Muscle layer of colon (tissue), 2 donors: ENCODE measurements at regions not wholly inside any gene's neighbourhood (a gene's known extent, or its start where the extent isn't known, plus 50 kb on each side); places are given as distances from the start of the nearest gene placed in this dataset.

Source experiments
- H3K27ac ChIP-seq: one replicate; pipeline ENCODE4 v1.7.0; 2013; ENCODE audit warnings: low read depth, mild to moderate bottlenecking, low read length, moderate library complexity
- H3K27me3 ChIP-seq, 2 donors: one replicate each; pipeline ENCODE4 v1.7.0; 2013; ENCODE audit warnings: low read length in 2 of 2, mild to moderate bottlenecking in 2 of 2; ENCODE audit not compliant: insufficient read depth in 2 of 2, control insufficient read depth in 1 of 2
- H3K36me3 ChIP-seq: one replicate; pipeline ENCODE4 v1.7.0; 2013; ENCODE audit warnings: mild to moderate bottlenecking, low read length; ENCODE audit not compliant: insufficient read depth
- H3K4me1 ChIP-seq: one replicate; pipeline ENCODE4 v1.7.0; 2013; ENCODE audit warnings: mild to moderate bottlenecking, low read length; ENCODE audit not compliant: insufficient read depth
- H3K4me3 ChIP-seq, 2 donors: one replicate each; pipeline ENCODE4 v1.7.0; 2013; ENCODE audit warnings: low read length in 2 of 2, low read depth in 1 of 2, mild to moderate bottlenecking in 1 of 2, moderate library complexity in 1 of 2
- H3K9ac ChIP-seq: one replicate; pipeline ENCODE4 v1.7.0; 2013; ENCODE audit warnings: low read length
- H3K9me3 ChIP-seq: one replicate; pipeline ENCODE4 v1.7.0; 2013; ENCODE audit warnings: mild to moderate bottlenecking, low read length
- donor health status: abdominal sarcoma.
- donor health status: Adenocarcinoma of cecum.

DNA sequence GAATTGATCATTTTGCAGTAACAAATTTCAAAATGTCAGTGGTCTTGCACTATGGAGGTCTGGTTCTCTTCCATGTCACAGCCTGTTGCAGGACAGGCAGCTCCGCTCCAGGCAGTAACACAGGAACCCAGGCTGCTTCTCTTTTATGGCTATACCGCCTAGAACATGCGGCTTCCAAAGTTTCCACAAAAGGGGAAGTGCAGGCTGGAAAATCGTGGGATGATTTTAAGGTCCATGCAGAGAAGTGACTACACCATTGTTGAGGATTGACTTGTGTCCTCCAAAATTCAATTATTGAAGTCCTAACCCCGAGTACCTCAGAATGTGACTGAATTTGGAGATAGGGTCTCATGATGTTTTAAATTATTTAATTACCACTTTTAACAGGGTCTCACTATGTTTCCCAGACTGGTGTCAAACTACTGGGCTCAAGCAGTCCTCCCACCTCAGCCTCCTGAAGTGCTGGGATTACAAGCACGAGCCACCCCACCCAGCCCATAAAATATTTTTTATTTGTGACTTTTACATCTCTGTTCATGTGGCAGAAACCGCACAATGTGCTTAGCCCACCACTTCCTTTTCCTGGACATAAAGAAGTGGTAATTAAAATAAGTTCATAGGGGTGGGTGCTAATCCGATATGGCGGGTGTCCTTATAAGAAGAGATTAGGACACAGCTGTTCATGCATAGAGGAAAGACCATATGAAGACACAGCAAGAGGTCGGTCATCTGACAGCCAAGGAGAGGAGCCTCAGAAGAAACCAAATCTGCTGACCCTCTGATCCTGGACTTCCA is 279.2 kb upstream of the RPL38 start:
- Histone ChIP-seq H3K4me3 (no peak overlapping the region), H3K36me3 (no peaks in the 10 kb centered on the region), H3K9me3 (no peaks in the 10 kb centered on the region), H3K27me3 (no peaks in the 10 kb centered on the region), H3K4me1 (no peaks in the 10 kb centered on the region), H3K9ac (no peak overlapping the region), H3K27ac (no peak overlapping the region)

DNA sequence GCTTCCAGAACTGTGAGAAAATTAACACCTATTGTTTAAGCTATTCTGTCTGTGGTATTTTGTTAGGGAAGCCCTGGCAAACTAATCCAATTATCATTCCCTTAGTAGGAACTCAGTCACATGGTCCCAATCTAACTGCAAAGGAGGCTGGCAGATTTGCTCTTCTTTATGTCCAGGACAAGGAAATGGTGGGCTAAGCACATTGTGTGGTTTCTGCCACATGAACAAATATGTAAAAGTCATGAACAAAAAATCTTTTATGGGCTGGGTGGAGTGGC is 278.6 kb upstream of the RPL38 start:
- no peaks in the 10 kb centered on the region for H3K36me3 ChIP-seq
- H3K4me3 ChIP-seq, result no peak overlapping the region
- H3K27ac ChIP-seq, result no peak overlapping the region
- no peaks in the 10 kb centered on the region for H3K4me1 ChIP-seq
- H3K9me3 ChIP-seq, result no peaks in the 10 kb centered on the region
- no peak overlapping the region for H3K9ac ChIP-seq
- H3K27me3 ChIP-seq, result no peaks in the 10 kb centered on the region

DNA sequence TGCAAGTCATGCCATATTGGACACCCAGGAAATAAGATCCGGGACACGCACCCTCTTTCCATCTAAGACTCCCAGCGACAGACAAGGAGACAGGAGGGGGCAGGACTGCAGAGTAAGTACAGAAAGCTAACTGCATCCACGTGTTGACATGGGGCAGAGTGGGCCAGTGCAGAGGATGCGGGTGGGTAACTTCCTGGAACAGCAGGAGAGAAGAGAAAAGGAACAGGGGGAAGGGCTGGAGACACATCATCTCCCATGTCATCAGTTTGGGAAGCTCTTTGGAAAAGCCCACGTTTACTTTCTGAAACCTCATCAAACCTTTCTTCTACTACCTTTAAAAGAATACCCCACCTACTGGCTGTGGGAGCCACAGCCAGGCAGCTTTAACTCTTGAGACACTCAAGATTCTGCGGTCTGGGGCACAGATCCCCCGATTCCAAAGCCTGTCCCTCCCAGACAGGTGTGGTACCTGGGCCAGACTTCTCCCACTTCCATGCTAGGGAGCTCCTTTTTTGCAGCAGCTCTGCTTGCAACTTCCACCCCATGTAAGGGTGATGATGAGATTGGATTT is 273.5 kb upstream of the RPL38 start:
- no peaks in the 10 kb centered on the region for H3K27me3 ChIP-seq

DNA sequence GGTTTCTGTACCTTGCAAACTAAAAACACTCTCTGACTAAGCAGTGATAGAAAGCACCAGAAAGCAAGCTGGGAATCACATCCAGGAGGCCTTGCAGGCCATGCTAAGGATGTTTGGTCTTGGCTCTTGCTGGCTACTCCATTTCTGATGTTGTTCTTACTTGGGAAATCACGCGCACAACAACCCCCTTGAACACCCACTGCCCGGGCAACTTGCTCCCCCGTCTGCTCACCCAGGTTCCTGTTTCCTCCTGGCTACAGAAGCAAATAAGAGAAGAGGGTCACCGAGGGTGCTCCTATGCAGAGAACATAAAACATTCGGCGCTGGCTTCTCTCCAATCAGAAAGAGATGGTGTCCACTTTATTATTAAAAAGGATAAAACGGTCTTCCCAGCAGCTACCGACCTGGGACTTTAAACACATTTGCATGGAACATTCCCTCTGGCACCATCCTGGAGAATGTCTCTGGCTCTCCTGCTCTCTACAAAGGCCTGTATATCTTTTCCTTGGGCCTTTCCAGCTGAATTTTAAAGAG is 271.2 kb upstream of the RPL38 start:
- no peaks in the 10 kb centered on the region for H3K4me1 ChIP-seq
- H3K4me3 ChIP-seq, result no peak overlapping the region
- no peak overlapping the region for H3K9ac ChIP-seq
- no peaks in the 10 kb centered on the region for H3K9me3 ChIP-seq
- H3K27ac ChIP-seq, result no peak overlapping the region
- H3K36me3 ChIP-seq, result no peaks in the 10 kb centered on the region
- no peaks in the 10 kb centered on the region for H3K27me3 ChIP-seq

More for the DNA sequence above, 273.5 kb upstream of the RPL38 start:
- Histone ChIP-seq H3K4me3 (no peak overlapping the region), H3K36me3 (no peaks in the 10 kb centered on the region), H3K9ac (no peak overlapping the region), H3K27ac (no peak overlapping the region), H3K4me1 (no peaks in the 10 kb centered on the region), H3K9me3 (no peaks in the 10 kb centered on the region)

- Histone ChIP-seq H3K4me3 (no peak overlapping the region), H3K4me1 (no peaks in the 10 kb centered on the region), H3K36me3 (no peaks in the 10 kb centered on the region), H3K9me3 (no peaks in the 10 kb centered on the region), H3K27me3 (no peaks in the 10 kb centered on the region), H3K27ac (no peak overlapping the region), H3K9ac (no peak overlapping the region)
These were observed 270.2 kb upstream of the RPL38 start for GRCh38 chr17:73933164-73933766.

DNA sequence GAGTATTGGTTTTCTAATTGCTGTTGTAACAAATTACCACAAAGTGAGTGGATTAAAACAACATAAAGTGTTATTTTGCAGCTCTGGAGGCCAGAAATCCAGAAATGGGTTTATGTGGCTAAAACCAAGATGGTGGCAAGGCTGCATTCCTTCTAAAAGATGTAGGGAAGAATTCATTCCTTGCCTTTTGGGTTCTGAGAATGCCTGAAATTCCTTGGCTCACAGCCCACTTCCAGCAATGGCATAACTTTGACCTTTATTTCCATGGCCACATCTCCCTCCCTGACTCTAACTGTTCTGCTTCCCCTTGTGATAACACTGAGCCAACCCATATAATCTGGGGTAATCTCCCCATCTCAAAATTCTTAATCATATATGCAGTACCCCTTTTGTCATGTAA is 269.6 kb upstream of the RPL38 start:
- Histone ChIP-seq H3K9ac (no peak overlapping the region), H3K4me1 (no peaks in the 10 kb centered on the region), H3K27me3 (no peaks in the 10 kb centered on the region), H3K4me3 (no peak overlapping the region), H3K36me3 (no peaks in the 10 kb centered on the region), H3K9me3 (no peaks in the 10 kb centered on the region), H3K27ac (no peak overlapping the region)

- Histone ChIP-seq H3K9me3 (no peaks in the 10 kb centered on the region), H3K4me1 (no peaks in the 10 kb centered on the region), H3K27ac (no peak overlapping the region), H3K4me3 (no peak overlapping the region), H3K36me3 (no peaks in the 10 kb centered on the region), H3K27me3 (no peaks in the 10 kb centered on the region), H3K9ac (no peak overlapping the region)
These were observed 268.8 kb upstream of the RPL38 start for GRCh38 chr17:73934696-73935095.

GRCh38 chr17:73936908-73937627 is 266.4 kb upstream of the RPL38 start:
- H3K4me3 ChIP-seq, result no peak overlapping the region
- H3K9me3 ChIP-seq, result no peaks in the 10 kb centered on the region
- no peak overlapping the region for H3K27ac ChIP-seq
- H3K27me3 ChIP-seq, result no peaks in the 10 kb centered on the region
- H3K9ac ChIP-seq, result no peak overlapping the region
- no peaks in the 10 kb centered on the region for H3K36me3 ChIP-seq
- H3K4me1 ChIP-seq, result no peaks in the 10 kb centered on the region

DNA sequence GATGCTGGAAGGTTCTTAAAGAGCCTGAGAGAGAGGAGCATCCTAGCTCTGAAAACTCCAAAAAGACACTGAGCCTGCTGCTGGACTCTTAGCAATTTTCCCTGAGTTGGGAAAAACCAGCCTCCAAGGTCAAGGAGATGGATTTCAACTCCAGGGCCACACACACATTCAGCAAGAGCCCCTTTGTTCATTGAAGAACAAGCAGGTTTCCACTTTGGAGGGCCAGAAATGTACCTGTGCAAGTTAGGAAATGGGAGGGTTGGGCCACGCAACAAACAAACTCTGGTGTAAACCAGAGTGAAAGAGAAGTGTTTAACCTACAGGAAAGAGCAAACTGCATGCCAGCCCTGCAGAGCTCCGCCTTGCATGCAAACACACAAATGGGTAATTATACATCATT is 264.8 kb upstream of the RPL38 start:
- no peaks in the 10 kb centered on the region for H3K27me3 ChIP-seq
- H3K4me3 ChIP-seq, result no peak overlapping the region
- no peak overlapping the region for H3K27ac ChIP-seq
- no peaks in the 10 kb centered on the region for H3K4me1 ChIP-seq
- H3K9me3 ChIP-seq, result no peaks in the 10 kb centered on the region
- no peak overlapping the region for H3K9ac ChIP-seq
- H3K36me3 ChIP-seq, result no peaks in the 10 kb centered on the region

DNA sequence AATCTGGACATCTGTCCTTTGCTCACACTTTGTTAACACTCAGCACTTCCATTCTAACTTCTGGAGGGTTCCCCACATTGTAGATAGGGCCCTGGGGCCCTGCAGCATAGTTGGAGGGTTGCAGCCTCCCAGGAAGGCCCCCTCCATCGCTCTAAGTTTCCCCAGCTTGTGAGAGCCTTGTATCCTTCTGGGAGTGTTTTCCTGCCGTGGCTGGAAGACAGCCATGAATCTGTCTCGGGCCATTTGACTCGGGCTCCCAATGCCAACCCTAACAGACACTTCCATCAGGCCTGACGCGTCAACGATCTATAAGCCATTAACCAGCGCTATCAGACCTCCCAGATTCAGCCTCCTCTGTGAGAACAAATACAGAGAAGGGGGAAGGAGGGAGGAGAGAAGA is 263.7 kb upstream of the RPL38 start:
- H3K27me3 ChIP-seq, result no peaks in the 10 kb centered on the region
- no peak overlapping the region for H3K9ac ChIP-seq
- H3K4me3 ChIP-seq, result no peak overlapping the region
- H3K4me1 ChIP-seq, result no peaks in the 10 kb centered on the region
- H3K36me3 ChIP-seq, result no peaks in the 10 kb centered on the region
- no peak overlapping the region for H3K27ac ChIP-seq
- H3K9me3 ChIP-seq, result no peaks in the 10 kb centered on the region

GRCh38 chr17:73940511-73940910 is 263.0 kb upstream of the RPL38 start:
- Histone ChIP-seq H3K9ac (no peak overlapping the region), H3K9me3 (no peaks in the 10 kb centered on the region), H3K27me3 (no peaks in the 10 kb centered on the region), H3K36me3 (no peaks in the 10 kb centered on the region), H3K4me1 (no peaks in the 10 kb centered on the region), H3K27ac (no peak overlapping the region), H3K4me3 (no peak overlapping the region)
